OCI-LY1 (cell line): ENCODE measurements at regions not wholly inside any gene's neighbourhood (a gene's known extent, or its start where the extent isn't known, plus 50 kb on each side); places are given as distances from the start of the nearest gene placed in this dataset.

Experiments used
- EZH2 ChIP-seq: fragments of 200-600 bp; sonication (generic), shearing (Covaris generic); IDR thresholded peaks from 2 replicates; pipeline ENCODE4 v1.8.0; 2017; ENCODE audit warnings: borderline replicate concordance, mixed run types, mild to moderate bottlenecking, antibody characterized with exemption, low read length, moderate library complexity, mixed read lengths
- TF ChIP-seq, protein P1 (sequence below): fragments of 200-600 bp; sonication (generic), shearing (Covaris generic); IDR thresholded peaks from 2 replicates; pipeline ENCODE4 v1.5.1; 2017; ENCODE audit warnings: mild to moderate bottlenecking, antibody characterized with exemption, low read length, moderate library complexity, mixed read lengths

DNA sequence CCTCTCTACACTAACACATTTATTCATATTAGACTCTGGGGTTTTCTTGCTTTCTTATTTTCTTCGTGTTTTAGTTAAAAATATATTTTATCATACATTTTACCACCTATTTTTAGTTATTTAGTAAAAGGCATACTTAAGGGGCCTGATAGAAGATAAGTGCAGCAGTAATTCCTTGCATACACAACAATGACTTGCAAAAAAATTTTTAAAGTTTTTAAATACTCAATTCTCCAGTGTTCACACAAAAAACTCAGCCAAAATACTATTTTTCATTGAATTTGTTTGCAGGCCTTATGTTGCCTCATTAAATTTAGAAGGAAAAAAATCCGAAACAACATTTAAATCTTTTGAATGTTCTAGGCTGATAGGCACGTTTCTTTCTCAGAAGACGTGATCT lies 2431.7 kb downstream of the PCDH9 start:
- TF ChIP-seq, protein P1, sequence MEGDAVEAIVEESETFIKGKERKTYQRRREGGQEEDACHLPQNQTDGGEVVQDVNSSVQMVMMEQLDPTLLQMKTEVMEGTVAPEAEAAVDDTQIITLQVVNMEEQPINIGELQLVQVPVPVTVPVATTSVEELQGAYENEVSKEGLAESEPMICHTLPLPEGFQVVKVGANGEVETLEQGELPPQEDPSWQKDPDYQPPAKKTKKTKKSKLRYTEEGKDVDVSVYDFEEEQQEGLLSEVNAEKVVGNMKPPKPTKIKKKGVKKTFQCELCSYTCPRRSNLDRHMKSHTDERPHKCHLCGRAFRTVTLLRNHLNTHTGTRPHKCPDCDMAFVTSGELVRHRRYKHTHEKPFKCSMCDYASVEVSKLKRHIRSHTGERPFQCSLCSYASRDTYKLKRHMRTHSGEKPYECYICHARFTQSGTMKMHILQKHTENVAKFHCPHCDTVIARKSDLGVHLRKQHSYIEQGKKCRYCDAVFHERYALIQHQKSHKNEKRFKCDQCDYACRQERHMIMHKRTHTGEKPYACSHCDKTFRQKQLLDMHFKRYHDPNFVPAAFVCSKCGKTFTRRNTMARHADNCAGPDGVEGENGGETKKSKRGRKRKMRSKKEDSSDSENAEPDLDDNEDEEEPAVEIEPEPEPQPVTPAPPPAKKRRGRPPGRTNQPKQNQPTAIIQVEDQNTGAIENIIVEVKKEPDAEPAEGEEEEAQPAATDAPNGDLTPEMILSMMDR: no peak
- TF ChIP-seq EZH2: no peak
